SK-N-SH (cell line): ENCODE measurements at regions not wholly inside any gene's neighbourhood (a gene's known extent, or its start where the extent isn't known, plus 50 kb on each side); places are given as distances from the start of the nearest gene placed in this dataset.

Experiments
- CTCF ChIA-PET: fragments of 300-600, 350-600 bp; formaldehyde crosslinking; extraction: SDS; loops from one replicate; lab custom pipeline; 2021; lab: Yijun Ruan, JAX
- POLR2A ChIA-PET: fragments of 350-600 bp; sonication (Branson Sonifier 250); formaldehyde crosslinking; extraction: SDS; loops from one replicate; lab custom pipeline; 2020; ENCODE audit warnings: antibody characterized with exemption, inconsistent platforms; lab: Yijun Ruan, JAX
- DNase-seq: peaks from one replicate; pipeline ENCODE4 v3.0.0; 2012
- H2AFZ ChIP-seq: fragments of 200-600 bp; sonication (generic); 2 replicates; pipeline ENCODE4 v1.8.1; 2016; ENCODE audit warnings: antibody characterized with exemption, mild to moderate bottlenecking, low read depth
- H3F3A ChIP-seq: fragments of 200-600 bp; sonication (generic); replicated peaks from 2 replicates; pipeline ENCODE3; 2016; ENCODE audit warnings: antibody characterized with exemption, mild to moderate bottlenecking; ENCODE audit not compliant: insufficient read depth
- H3K27ac ChIP-seq, 2 experiments: fragments of 200-500 bp in 1 of 2; fragments of 200-600 bp in 1 of 2; sonication (Bioruptor generic) in 1 of 2; sonication (generic), shearing (Covaris generic) in 1 of 2; 2 replicates each; pipeline versions ENCODE4 v1.5.1 to v1.6.1; 2014 to 2016; ENCODE audit warnings: low read depth in 2 of 2, inconsistent platforms in 1 of 2, low read length in 1 of 2, mild to moderate bottlenecking in 1 of 2, mixed read lengths in 1 of 2
- H3K27me3 ChIP-seq: fragments of 200-600 bp; sonication (generic), shearing (Covaris generic); 2 replicates; pipeline ENCODE4 v1.6.1; 2016; ENCODE audit warnings: mixed run types; ENCODE audit not compliant: insufficient read depth
- H3K36me3 ChIP-seq, 2 experiments: fragments of 200-500 bp in 1 of 2; fragments of 200-600 bp in 1 of 2; sonication (Bioruptor generic) in 1 of 2; sonication (generic) in 1 of 2; replicated peaks in 1 of 2; 2 replicates each; pipeline versions ENCODE3 to v1.5.1; 2014 to 2016; ENCODE audit warnings: low read length in 1 of 2, mild to moderate bottlenecking in 1 of 2; ENCODE audit not compliant: insufficient read depth in 2 of 2, control insufficient read depth in 1 of 2
- H3K4me1 ChIP-seq, 2 experiments: fragments of 200-500 bp in 1 of 2; fragments of 200-600 bp in 1 of 2; sonication (Bioruptor generic) in 1 of 2; sonication (generic), shearing (Covaris generic) in 1 of 2; 2 replicates each; pipeline versions ENCODE4 v1.5.1 to v1.6.1; 2014 to 2016; ENCODE audit warnings: low read depth in 1 of 2, low read length in 1 of 2, mixed run types in 1 of 2; ENCODE audit not compliant: insufficient read depth in 2 of 2, control insufficient read depth in 1 of 2
- H3K4me2 ChIP-seq: fragments of 200-600 bp; sonication (generic), shearing (Covaris generic); 2 replicates; pipeline ENCODE4 v1.6.1; 2017; ENCODE audit warnings: mixed run types
- H3K4me3 ChIP-seq, 2 experiments: fragments of 200-500 bp in 1 of 2; fragments of 200-600 bp in 1 of 2; sonication (Bioruptor generic) in 1 of 2; sonication (generic), shearing (Covaris generic) in 1 of 2; 2 replicates each; pipeline versions ENCODE4 v1.5.1 to v1.8.1; 2014 to 2016; ENCODE audit warnings: low read depth in 2 of 2, inconsistent platforms in 1 of 2, low read length in 1 of 2, mild to moderate bottlenecking in 1 of 2, mixed read lengths in 1 of 2, moderate library complexity in 1 of 2
- H3K79me2 ChIP-seq: fragments of 200-600 bp; sonication (generic); 2 replicates; pipeline ENCODE4 v1.8.1; 2017; ENCODE audit warnings: mild to moderate bottlenecking; ENCODE audit not compliant: insufficient read depth
- H3K9ac ChIP-seq: fragments of 200-600 bp; sonication (generic); 2 replicates; pipeline ENCODE4 v1.6.1; 2017; ENCODE audit warnings: mixed run types
- H3K9me2 ChIP-seq: fragments of 200-600 bp; sonication (generic); 2 replicates; pipeline ENCODE4 v1.6.1; 2017; ENCODE audit warnings: mixed run types
- H3K9me3 ChIP-seq: fragments of 200-600 bp; sonication (generic); 2 replicates; pipeline ENCODE4 v1.6.1; 2017; ENCODE audit warnings: mixed run types, mild to moderate bottlenecking, moderate library complexity
- H4K20me1 ChIP-seq: fragments of 200-600 bp; sonication (generic); 2 replicates; pipeline ENCODE4 v1.6.1; 2017; ENCODE audit warnings: mild to moderate bottlenecking, mixed run types; ENCODE audit not compliant: insufficient read depth
- CHD2 ChIP-seq: fragments of 150-350 bp; IDR thresholded peaks from 2 replicates; pipeline ENCODE4 v1.6.1; 2018; ENCODE audit warnings: low read length; ENCODE audit not compliant: partially characterized antibody
- CTCF ChIP-seq: fragments of 200-600 bp; sonication (generic); IDR thresholded peaks from 2 replicates; pipeline ENCODE4 v1.6.1; 2017; ENCODE audit warnings: antibody characterized with exemption, mild to moderate bottlenecking, moderate library complexity
- EP300 ChIP-seq, 2 experiments: IDR thresholded peaks; 2 replicates each; pipeline versions ENCODE4 v1.4.0 to v1.6.1; 2012; ENCODE audit warnings: borderline replicate concordance in 1 of 2, low read depth in 1 of 2, low read length in 1 of 2
- EZH2phosphoT487 ChIP-seq: fragments of 200-600 bp; sonication (generic); IDR thresholded peaks from 2 replicates; pipeline ENCODE4 v1.6.1; 2017; ENCODE audit warnings: low read depth, mixed run types, mild to moderate bottlenecking, antibody characterized with exemption, moderate library complexity, borderline replicate concordance
- FOXJ3 ChIP-seq: sonication (generic); formaldehyde crosslinking; IDR thresholded peaks from 2 replicates; pipeline ENCODE4 v1.5.1; 2020; ENCODE audit warnings: mild to moderate bottlenecking, missing genetic modification reagents
- GATA2 ChIP-seq: sonication (generic); formaldehyde crosslinking; IDR thresholded peaks from 2 replicates; pipeline ENCODE4 v1.5.0; 2020; ENCODE audit warnings: mild to moderate bottlenecking, missing genetic modification reagents
- IRF3 ChIP-seq: fragments of 150-350 bp; IDR thresholded peaks from 2 replicates; pipeline ENCODE4 v1.6.1; 2016; ENCODE audit warnings: mild to moderate bottlenecking, low read depth, low read length
- MEF2A ChIP-seq: IDR thresholded peaks from 2 replicates; pipeline ENCODE4 v1.4.0; 2012; ENCODE audit warnings: low read depth, borderline replicate concordance
- MXI1 ChIP-seq: IDR thresholded peaks from 2 replicates; pipeline ENCODE4 v1.6.1; 2012; ENCODE audit warnings: mild to moderate bottlenecking, low read depth, low read length, improper control_type of control experiment
- NRF1 ChIP-seq: IDR thresholded peaks from 2 replicates; pipeline ENCODE4 v1.6.1; 2012; ENCODE audit warnings: low read depth, mild to moderate bottlenecking, low read length
- RFX5 ChIP-seq: IDR thresholded peaks from 2 replicates; pipeline ENCODE4 v1.6.1; 2012; ENCODE audit warnings: mild to moderate bottlenecking, improper control_type of control experiment, low read length
- TAF1 ChIP-seq: IDR thresholded peaks from 2 replicates; pipeline ENCODE4 v1.6.1; 2012; ENCODE audit warnings: low read depth, mild to moderate bottlenecking, low read length, moderate library complexity, borderline replicate concordance
- TCF12 ChIP-seq: IDR thresholded peaks from 2 replicates; pipeline ENCODE4 v1.4.0; 2012
- TEAD4 ChIP-seq: IDR thresholded peaks from 2 replicates; pipeline ENCODE4 v1.4.0; 2012; ENCODE audit warnings: mild to moderate bottlenecking, borderline replicate concordance; ENCODE audit not compliant: insufficient read depth
- YY1 ChIP-seq: IDR thresholded peaks from 2 replicates; pipeline ENCODE4 v1.4.0; 2012; ENCODE audit warnings: low read depth, mild to moderate bottlenecking
- WGBS: methylation state at CpG from one replicate; pipeline ENCODE4 v1.1.6; 2017; ENCODE audit warnings: low lambda C conversion rate; 5-methylcytosine and 5-hydroxymethylcytosine counted together
- TF ChIP-seq, protein P1 (sequence below): IDR thresholded peaks from 2 replicates; pipeline ENCODE4; 2012

- TF ChIP-seq EZH2phosphoT487 (no peak), GATA2 (CRISPR knock-in tag) (peak; percentile 64), EP300 (IDR thresholded peaks at IDR 0.05; ENCODE audit: borderline replicate concordance in 1 of 2, low read depth in 1 of 2, low read length in 1 of 2) (peak; percentile 13 to 44; a peak in 2 of 4 replicates), IRF3 (no peak), YY1 (no peak), NRF1 (no peak), TAF1 (no peak), TCF12 (peak; percentile 66; the same call in 1 of the 2 replicates), CTCF (no peak), RFX5 (no peak)
- TF ChIP-seq, protein P1, sequence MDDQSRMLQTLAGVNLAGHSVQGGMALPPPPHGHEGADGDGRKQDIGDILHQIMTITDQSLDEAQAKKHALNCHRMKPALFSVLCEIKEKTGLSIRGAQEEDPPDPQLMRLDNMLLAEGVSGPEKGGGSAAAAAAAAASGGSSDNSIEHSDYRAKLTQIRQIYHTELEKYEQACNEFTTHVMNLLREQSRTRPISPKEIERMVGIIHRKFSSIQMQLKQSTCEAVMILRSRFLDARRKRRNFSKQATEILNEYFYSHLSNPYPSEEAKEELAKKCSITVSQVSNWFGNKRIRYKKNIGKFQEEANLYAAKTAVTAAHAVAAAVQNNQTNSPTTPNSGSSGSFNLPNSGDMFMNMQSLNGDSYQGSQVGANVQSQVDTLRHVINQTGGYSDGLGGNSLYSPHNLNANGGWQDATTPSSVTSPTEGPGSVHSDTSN: peak; percentile 19; the same call in 1 of the 2 replicates
Observed at GRCh38 chr11:19441752-19442553, 201.2 kb upstream of the E2F8 start (continued).

DNA sequence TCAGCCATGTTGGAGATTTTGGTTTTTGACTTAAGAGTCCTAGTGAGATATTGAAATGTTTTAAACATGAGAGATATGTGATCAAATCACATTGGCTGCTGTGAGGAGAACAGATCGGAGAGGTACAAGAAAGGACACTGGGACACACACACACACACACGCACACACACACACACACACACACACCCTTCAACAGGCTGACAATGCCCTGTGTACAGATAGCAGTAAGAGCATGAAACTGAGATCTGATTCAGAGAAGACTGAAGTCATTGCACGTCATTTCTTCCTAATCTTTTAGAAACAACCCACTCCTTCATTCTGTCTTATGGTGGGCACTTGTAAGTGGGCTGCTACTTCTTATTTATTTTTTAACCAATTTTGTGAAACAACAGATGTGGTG, 200.5 kb upstream of the E2F8 start:
- Histone ChIP-seq H3K4me2 (no peak overlapping the region), H3K27ac (no peak overlapping the region), H3K9me3 (peaks cover 1% of the 10 kb centered on the region; the same call in 1 of the 2 replicates), H3K9me2 (no peaks in the 10 kb centered on the region), H3K4me3 (no peak overlapping the region), H3K9ac (no peak overlapping the region), H3K36me3 (no peaks in the 10 kb centered on the region), H4K20me1 (no peaks in the 10 kb centered on the region), H3K4me1 (peaks cover 0 to 19% of the 10 kb centered on the region in 2 experiments; a peak in 1 of 4 replicates), H3K27me3 (no peaks in the 10 kb centered on the region; the same call in none of the 2 replicates), H3K79me2 (no peaks in the 10 kb centered on the region), H2AFZ (no peak overlapping the region), H3F3A (no peaks in the 10 kb centered on the region)
- 78% methylated on average over 3 of the region's 3 CpGs for WGBS
- DNase-seq: no peak
- no peak for TF ChIP-seq FOXJ3
- TF ChIP-seq TEAD4: no peak
- no peak for TF ChIP-seq GATA2 (CRISPR knock-in tag)
- no peak for TF ChIP-seq MEF2A
- TF ChIP-seq, protein P1: no peak
- TF ChIP-seq YY1: no peak
- TF ChIP-seq MXI1: no peak
- no peak for TF ChIP-seq CHD2
- no peak for TF ChIP-seq NRF1
- POLR2A ChIA-PET: interaction anchor here (1.1 kb wide), 1 partner anchor 9 kb away, joined by 5 read pairs; no protein-coding TSS in a partner anchor
- CTCF ChIA-PET: no interaction called here
